OCI-LY1 (cell line): ENCODE measurements at regions not wholly inside any gene's neighbourhood (a gene's known extent, or its start where the extent isn't known, plus 50 kb on each side); places are given as distances from the start of the nearest gene placed in this dataset.

Source experiments
- H2AFZ ChIP-seq: fragments of 200-600 bp; sonication (generic), shearing (Covaris generic); 2 replicates; pipeline ENCODE4 v1.6.0; 2014; ENCODE audit warnings: antibody characterized with exemption, mild to moderate bottlenecking, low read length
- H3F3A ChIP-seq: fragments of 200-600 bp; sonication (generic), shearing (Covaris generic); 2 replicates; pipeline ENCODE4 v1.6.0; 2014; ENCODE audit warnings: mild to moderate bottlenecking, antibody characterized with exemption, low read length, moderate library complexity; ENCODE audit not compliant: insufficient read depth
- H3K27ac ChIP-seq: fragments of 200-600 bp; sonication (generic); 2 replicates; pipeline ENCODE4 v1.5.1; 2014; ENCODE audit warnings: low read length, mixed run types, mild to moderate bottlenecking, low read depth; ENCODE audit not compliant: poor library complexity, severe bottlenecking
- H3K27me3 ChIP-seq: fragments of 200-600 bp; sonication (generic); 2 replicates; pipeline ENCODE4 v1.6.0; 2014; ENCODE audit warnings: antibody characterized with exemption, mild to moderate bottlenecking, low read length, moderate library complexity; ENCODE audit not compliant: insufficient read depth
- H3K36me3 ChIP-seq: fragments of 200-600 bp; sonication (generic); 2 replicates; pipeline ENCODE4 v1.6.1; 2014; ENCODE audit warnings: mild to moderate bottlenecking, antibody characterized with exemption, low read length, moderate library complexity, mixed read lengths; ENCODE audit not compliant: insufficient read depth
- H3K4me1 ChIP-seq: fragments of 200-600 bp; sonication (generic); 2 replicates; pipeline ENCODE4 v1.5.1; 2014; ENCODE audit warnings: mild to moderate bottlenecking, low read length, moderate library complexity; ENCODE audit not compliant: insufficient read depth, severe bottlenecking
- H3K4me2 ChIP-seq: fragments of 200-600 bp; sonication (generic), shearing (Covaris generic); 2 replicates; pipeline ENCODE4 v1.6.1; 2014; ENCODE audit warnings: low read length
- H3K4me3 ChIP-seq: fragments of 200-600 bp; sonication (generic); 2 replicates; pipeline ENCODE4 v1.5.1; 2014; ENCODE audit warnings: low read length, low read depth, mild to moderate bottlenecking, mixed read lengths; ENCODE audit not compliant: poor library complexity, severe bottlenecking
- H3K79me2 ChIP-seq: fragments of 200-600 bp; shearing (Covaris generic); 2 replicates; pipeline ENCODE4 v1.6.1; 2016; ENCODE audit warnings: mixed run types, low read length, mixed read lengths; ENCODE audit not compliant: insufficient read depth
- H3K9ac ChIP-seq: fragments of 200-600 bp; sonication (generic), shearing (Covaris generic); 2 replicates; pipeline ENCODE4 v1.6.1; 2014; ENCODE audit warnings: mild to moderate bottlenecking, low read length, mixed read lengths
- H3K9me2 ChIP-seq: fragments of 200-600 bp; sonication (generic), shearing (Covaris generic); 2 replicates; pipeline ENCODE4 v1.6.1; 2014; ENCODE audit warnings: low read depth, mild to moderate bottlenecking, low read length, mixed read lengths
- H3K9me3 ChIP-seq: fragments of 200-600 bp; shearing (Covaris generic); 2 replicates; pipeline ENCODE4 v1.6.1; 2014; ENCODE audit warnings: low read length, mixed read lengths
- H4K20me1 ChIP-seq: fragments of 200-600 bp; sonication (generic), shearing (Covaris generic); 2 replicates; pipeline ENCODE4 v1.6.0; 2016; ENCODE audit warnings: mild to moderate bottlenecking, low read length; ENCODE audit not compliant: insufficient read depth
- CTCF ChIP-seq: fragments of 200-600 bp; sonication (generic), shearing (Covaris generic); IDR thresholded peaks from 2 replicates; pipeline ENCODE4 v1.5.1; 2017; ENCODE audit warnings: mild to moderate bottlenecking, antibody characterized with exemption, low read length, moderate library complexity, mixed read lengths
- EZH2 ChIP-seq: fragments of 200-600 bp; sonication (generic), shearing (Covaris generic); IDR thresholded peaks from 2 replicates; pipeline ENCODE4 v1.8.0; 2017; ENCODE audit warnings: borderline replicate concordance, mixed run types, mild to moderate bottlenecking, antibody characterized with exemption, low read length, moderate library complexity, mixed read lengths

- TF ChIP-seq CTCF (no peak), EZH2 (no peak)
- Histone ChIP-seq H3K4me3 (no peak overlapping the region), H3K4me2 (no peak overlapping the region), H3F3A (no peaks in the 10 kb centered on the region), H3K36me3 (no peaks in the 10 kb centered on the region), H3K27ac (no peak overlapping the region), H3K4me1 (no peaks in the 10 kb centered on the region), H3K27me3 (no peaks in the 10 kb centered on the region), H3K9ac (no peak overlapping the region), H3K9me3 (no peaks in the 10 kb centered on the region), H2AFZ (no peak overlapping the region), H3K9me2 (no peaks in the 10 kb centered on the region), H4K20me1 (no peaks in the 10 kb centered on the region), H3K79me2 (no peaks in the 10 kb centered on the region)
These were observed 530.7 kb downstream of the ZNF804A start for GRCh38 chr2:185128996-185129395.

GRCh38 chr2:185130685-185131084 lies 532.4 kb downstream of the ZNF804A start:
- Histone ChIP-seq H2AFZ (no peak overlapping the region), H4K20me1 (no peaks in the 10 kb centered on the region), H3K4me1 (no peaks in the 10 kb centered on the region), H3K4me2 (no peak overlapping the region), H3K27ac (no peak overlapping the region), H3K79me2 (no peaks in the 10 kb centered on the region), H3K9me2 (no peaks in the 10 kb centered on the region), H3F3A (no peaks in the 10 kb centered on the region), H3K9me3 (no peaks in the 10 kb centered on the region), H3K36me3 (no peaks in the 10 kb centered on the region), H3K4me3 (no peak overlapping the region), H3K9ac (no peak overlapping the region), H3K27me3 (no peaks in the 10 kb centered on the region)
- TF ChIP-seq CTCF: no peak
- TF ChIP-seq EZH2: no peak

GRCh38 chr2:185132501-185133041 lies 534.2 kb downstream of the ZNF804A start:
- H3F3A ChIP-seq: no peaks in the 10 kb centered on the region
- H2AFZ ChIP-seq: no peak overlapping the region
- TF ChIP-seq CTCF (no peak), EZH2 (no peak)
- no peak overlapping the region for H3K27ac ChIP-seq
- H3K9me3 ChIP-seq: no peaks in the 10 kb centered on the region
- no peak overlapping the region for H3K9ac ChIP-seq
- no peaks in the 10 kb centered on the region for H3K36me3 ChIP-seq
- H3K27me3 ChIP-seq: no peaks in the 10 kb centered on the region
- no peaks in the 10 kb centered on the region for H3K9me2 ChIP-seq
- no peaks in the 10 kb centered on the region for H4K20me1 ChIP-seq
- no peaks in the 10 kb centered on the region for H3K4me1 ChIP-seq
- H3K4me2 ChIP-seq: no peak overlapping the region
- no peaks in the 10 kb centered on the region for H3K79me2 ChIP-seq
- no peak overlapping the region for H3K4me3 ChIP-seq
